ENCODE measurements at regions not wholly inside any gene's neighbourhood (a gene's known extent, or its start where the extent isn't known, plus 50 kb on each side); places are given as distances from the start of the nearest gene placed in this dataset. TPM values are rescaled to one million over a fixed set of nuclear protein-coding genes. Genes with fewer than 3 reads are reported as not detected.

DNA sequence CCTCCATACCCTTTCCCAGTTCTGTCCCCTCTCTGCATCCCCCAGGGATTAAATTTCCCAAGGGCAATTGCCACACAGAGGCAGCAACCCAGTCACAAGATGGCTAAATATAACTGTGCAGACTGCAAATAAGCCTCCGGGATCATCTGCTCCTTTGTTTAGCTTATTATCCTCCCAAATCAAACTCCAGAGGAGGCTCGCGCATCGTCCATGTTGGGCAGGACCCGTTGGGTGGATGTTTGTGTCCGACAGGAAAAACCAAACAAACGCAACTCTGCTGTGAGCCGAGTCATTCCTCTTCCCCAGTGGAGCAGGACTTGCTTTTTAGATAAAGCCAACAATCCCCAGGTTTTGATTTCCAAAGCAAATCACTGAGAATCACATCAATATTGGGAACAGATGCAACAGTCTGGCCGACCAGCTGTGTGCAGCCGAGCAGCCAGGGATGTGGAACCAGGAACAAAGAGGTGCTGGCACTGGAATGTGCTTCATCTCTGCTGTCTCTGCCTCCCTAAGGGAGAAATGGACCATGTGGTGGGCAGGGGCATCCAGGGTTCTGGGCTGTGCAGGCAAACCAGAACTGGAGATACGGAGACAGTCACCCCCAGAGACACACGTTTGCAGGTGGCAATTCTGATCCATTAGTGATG is 89.8 kb downstream of the PTTG1 start (continued):
- TF ChIP-seq, protein P1, sequence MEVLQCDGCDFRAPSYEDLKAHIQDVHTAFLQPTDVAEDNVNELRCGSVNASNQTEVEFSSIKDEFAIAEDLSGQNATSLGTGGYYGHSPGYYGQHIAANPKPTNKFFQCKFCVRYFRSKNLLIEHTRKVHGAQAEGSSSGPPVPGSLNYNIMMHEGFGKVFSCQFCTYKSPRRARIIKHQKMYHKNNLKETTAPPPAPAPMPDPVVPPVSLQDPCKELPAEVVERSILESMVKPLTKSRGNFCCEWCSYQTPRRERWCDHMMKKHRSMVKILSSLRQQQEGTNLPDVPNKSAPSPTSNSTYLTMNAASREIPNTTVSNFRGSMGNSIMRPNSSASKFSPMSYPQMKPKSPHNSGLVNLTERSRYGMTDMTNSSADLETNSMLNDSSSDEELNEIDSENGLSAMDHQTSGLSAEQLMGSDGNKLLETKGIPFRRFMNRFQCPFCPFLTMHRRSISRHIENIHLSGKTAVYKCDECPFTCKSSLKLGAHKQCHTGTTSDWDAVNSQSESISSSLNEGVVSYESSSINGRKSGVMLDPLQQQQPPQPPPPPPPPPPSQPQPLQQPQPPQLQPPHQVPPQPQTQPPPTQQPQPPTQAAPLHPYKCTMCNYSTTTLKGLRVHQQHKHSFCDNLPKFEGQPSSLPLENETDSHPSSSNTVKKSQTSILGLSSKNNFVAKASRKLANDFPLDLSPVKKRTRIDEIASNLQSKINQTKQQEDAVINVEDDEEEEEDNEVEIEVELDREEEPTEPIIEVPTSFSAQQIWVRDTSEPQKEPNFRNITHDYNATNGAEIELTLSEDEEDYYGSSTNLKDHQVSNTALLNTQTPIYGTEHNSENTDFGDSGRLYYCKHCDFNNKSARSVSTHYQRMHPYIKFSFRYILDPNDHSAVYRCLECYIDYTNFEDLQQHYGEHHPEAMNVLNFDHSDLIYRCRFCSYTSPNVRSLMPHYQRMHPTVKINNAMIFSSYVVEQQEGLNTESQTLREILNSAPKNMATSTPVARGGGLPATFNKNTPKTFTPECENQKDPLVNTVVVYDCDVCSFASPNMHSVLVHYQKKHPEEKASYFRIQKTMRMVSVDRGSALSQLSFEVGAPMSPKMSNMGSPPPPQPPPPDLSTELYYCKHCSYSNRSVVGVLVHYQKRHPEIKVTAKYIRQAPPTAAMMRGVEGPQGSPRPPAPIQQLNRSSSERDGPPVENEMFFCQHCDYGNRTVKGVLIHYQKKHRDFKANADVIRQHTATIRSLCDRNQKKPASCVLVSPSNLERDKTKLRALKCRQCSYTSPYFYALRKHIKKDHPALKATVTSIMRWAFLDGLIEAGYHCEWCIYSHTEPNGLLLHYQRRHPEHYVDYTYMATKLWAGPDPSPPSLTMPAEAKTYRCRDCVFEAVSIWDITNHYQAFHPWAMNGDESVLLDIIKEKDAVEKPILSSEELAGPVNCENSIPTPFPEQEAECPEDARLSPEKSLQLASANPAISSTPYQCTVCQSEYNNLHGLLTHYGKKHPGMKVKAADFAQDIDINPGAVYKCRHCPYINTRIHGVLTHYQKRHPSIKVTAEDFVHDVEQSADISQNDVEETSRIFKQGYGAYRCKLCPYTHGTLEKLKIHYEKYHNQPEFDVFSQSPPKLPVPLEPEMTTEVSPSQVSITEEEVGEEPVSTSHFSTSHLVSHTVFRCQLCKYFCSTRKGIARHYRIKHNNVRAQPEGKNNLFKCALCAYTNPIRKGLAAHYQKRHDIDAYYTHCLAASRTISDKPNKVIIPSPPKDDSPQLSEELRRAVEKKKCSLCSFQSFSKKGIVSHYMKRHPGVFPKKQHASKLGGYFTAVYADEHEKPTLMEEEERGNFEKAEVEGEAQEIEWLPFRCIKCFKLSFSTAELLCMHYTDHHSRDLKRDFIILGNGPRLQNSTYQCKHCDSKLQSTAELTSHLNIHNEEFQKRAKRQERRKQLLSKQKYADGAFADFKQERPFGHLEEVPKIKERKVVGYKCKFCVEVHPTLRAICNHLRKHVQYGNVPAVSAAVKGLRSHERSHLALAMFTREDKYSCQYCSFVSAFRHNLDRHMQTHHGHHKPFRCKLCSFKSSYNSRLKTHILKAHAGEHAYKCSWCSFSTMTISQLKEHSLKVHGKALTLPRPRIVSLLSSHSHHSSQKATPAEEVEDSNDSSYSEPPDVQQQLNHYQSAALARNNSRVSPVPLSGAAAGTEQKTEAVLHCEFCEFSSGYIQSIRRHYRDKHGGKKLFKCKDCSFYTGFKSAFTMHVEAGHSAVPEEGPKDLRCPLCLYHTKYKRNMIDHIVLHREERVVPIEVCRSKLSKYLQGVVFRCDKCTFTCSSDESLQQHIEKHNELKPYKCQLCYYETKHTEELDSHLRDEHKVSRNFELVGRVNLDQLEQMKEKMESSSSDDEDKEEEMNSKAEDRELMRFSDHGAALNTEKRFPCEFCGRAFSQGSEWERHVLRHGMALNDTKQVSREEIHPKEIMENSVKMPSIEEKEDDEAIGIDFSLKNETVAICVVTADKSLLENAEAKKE (CRISPR knock-in tag; IDR thresholded peaks at IDR 0.05), result no peak
- TF ChIP-seq, protein P2, sequence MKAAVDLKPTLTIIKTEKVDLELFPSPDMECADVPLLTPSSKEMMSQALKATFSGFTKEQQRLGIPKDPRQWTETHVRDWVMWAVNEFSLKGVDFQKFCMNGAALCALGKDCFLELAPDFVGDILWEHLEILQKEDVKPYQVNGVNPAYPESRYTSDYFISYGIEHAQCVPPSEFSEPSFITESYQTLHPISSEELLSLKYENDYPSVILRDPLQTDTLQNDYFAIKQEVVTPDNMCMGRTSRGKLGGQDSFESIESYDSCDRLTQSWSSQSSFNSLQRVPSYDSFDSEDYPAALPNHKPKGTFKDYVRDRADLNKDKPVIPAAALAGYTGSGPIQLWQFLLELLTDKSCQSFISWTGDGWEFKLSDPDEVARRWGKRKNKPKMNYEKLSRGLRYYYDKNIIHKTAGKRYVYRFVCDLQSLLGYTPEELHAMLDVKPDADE (IDR thresholded peaks at IDR 0.05), result no peak
- TF ChIP-seq EZH2 (IDR thresholded peaks at IDR 0.05; ENCODE audit: low read depth, unreplicated experiment), result no peak
- TF ChIP-seq ZNF114 (CRISPR knock-in tag; IDR thresholded peaks at IDR 0.05), result no peak
- TF ChIP-seq CREB1 (CRISPR knock-in tag; IDR thresholded peaks at IDR 0.05; ENCODE audit: low read depth), result no peak
- TF ChIP-seq POLR2AphosphoS5 (IDR thresholded peaks at IDR 0.05; ENCODE audit: low read depth), result no peak
- TF ChIP-seq ZNF331 (CRISPR knock-in tag; IDR thresholded peaks at IDR 0.05; ENCODE audit: low read depth), result no peak

MicroRNA genes in the stretch of these regions (microRNA counts, 767-probe panel; counts per million panel counts)
- not detected for microRNA hsa-miR-146a-5p

Measured in GM23338 (cell line).